SU-DHL-6 (cell line): ENCODE measurements at regions not wholly inside any gene's neighbourhood (a gene's known extent, or its start where the extent isn't known, plus 50 kb on each side); places are given as distances from the start of the nearest gene placed in this dataset.

Experiments used
- H2AFZ ChIP-seq: fragments of 200-600 bp; sonication (generic); 2 replicates; pipeline ENCODE4 v1.6.1; 2014; ENCODE audit warnings: low read depth, mild to moderate bottlenecking, moderate library complexity, mixed read lengths, antibody characterized with exemption, low read length; ENCODE audit not compliant: severe bottlenecking
- H3F3A ChIP-seq: fragments of 200-600 bp; shearing (Covaris generic); 2 replicates; pipeline ENCODE4 v1.6.0; 2016; ENCODE audit warnings: antibody characterized with exemption, mild to moderate bottlenecking; ENCODE audit not compliant: insufficient read depth
- H3K27ac ChIP-seq: fragments of 200-600 bp; sonication (generic); 2 replicates; pipeline ENCODE4 v1.5.1; 2016; ENCODE audit warnings: low read depth, mild to moderate bottlenecking, low read length, moderate library complexity, mixed read lengths
- H3K27me3 ChIP-seq: fragments of 200-600 bp; sonication (generic), shearing (Covaris generic); 2 replicates; pipeline ENCODE4 v1.6.0; 2014; ENCODE audit warnings: mild to moderate bottlenecking, low read length
- H3K36me3 ChIP-seq: fragments of 200-600 bp; sonication (generic); 2 replicates; pipeline ENCODE4 v1.6.1; 2014; ENCODE audit warnings: mild to moderate bottlenecking, low read length, mixed read lengths
- H3K4me2 ChIP-seq: fragments of 300-600, 200-600 bp; shearing (Covaris generic), sonication (generic); 2 replicates; pipeline ENCODE4 v1.6.0; 2014; ENCODE audit warnings: low read length, low read depth, mild to moderate bottlenecking; ENCODE audit not compliant: poor library complexity, severe bottlenecking
- H3K4me3 ChIP-seq: fragments of 200-600 bp; sonication (generic); 2 replicates; pipeline ENCODE4 v1.5.1; 2014; ENCODE audit warnings: antibody characterized with exemption, low read length, mild to moderate bottlenecking, mixed read lengths; ENCODE audit not compliant: insufficient read depth, poor library complexity, severe bottlenecking
- H3K79me2 ChIP-seq: fragments of 200-600 bp; sonication (generic); 2 replicates; pipeline ENCODE4 v1.6.1; 2014; ENCODE audit warnings: mild to moderate bottlenecking, low read length, moderate library complexity; ENCODE audit not compliant: insufficient read depth
- H3K9ac ChIP-seq: fragments of 200-600 bp; sonication (generic); 2 replicates; pipeline ENCODE4 v1.7.0; 2014; ENCODE audit warnings: mild to moderate bottlenecking, low read length
- H3K9me2 ChIP-seq: fragments of 200-600 bp; sonication (generic); replicated peaks from 2 replicates; pipeline ENCODE4 v1.6.1; 2014; ENCODE audit warnings: low read length; ENCODE audit not compliant: insufficient read depth
- H3K9me3 ChIP-seq: fragments of 200-600 bp; sonication (generic); 2 replicates; pipeline ENCODE4 v1.6.1; 2014; ENCODE audit warnings: low read length, mixed read lengths; ENCODE audit not compliant: insufficient read depth
- H4K20me1 ChIP-seq: fragments of 200-600 bp; sonication (generic); 2 replicates; pipeline ENCODE4 v1.6.1; 2014; ENCODE audit warnings: low read depth, mild to moderate bottlenecking, antibody characterized with exemption, low read length, moderate library complexity, mixed read lengths
- CTCF ChIP-seq: fragments of 200-600 bp; sonication (generic); IDR thresholded peaks from one replicate; pipeline ENCODE4 v1.5.1; 2017; ENCODE audit warnings: antibody characterized with exemption, mild to moderate bottlenecking, low read length, moderate library complexity; ENCODE audit not compliant: insufficient read depth, poor library complexity, severe bottlenecking
- EZH2phosphoT487 ChIP-seq: fragments of 200-600 bp; sonication (generic), shearing (Covaris generic); conservative IDR thresholded peaks from 2 replicates; pipeline ENCODE4 v1.6.1; 2018; ENCODE audit warnings: mild to moderate bottlenecking, antibody characterized with exemption, low read length, moderate library complexity, mixed read lengths

- H4K20me1 ChIP-seq: no peaks in the 10 kb centered on the region
- H3K9ac ChIP-seq: no peak overlapping the region
- H3K27me3 ChIP-seq: no peaks in the 10 kb centered on the region
- no peak overlapping the region for H2AFZ ChIP-seq
- no peaks in the 10 kb centered on the region for H3K9me3 ChIP-seq
- H3K27ac ChIP-seq: no peak overlapping the region
- H3F3A ChIP-seq: no peaks in the 10 kb centered on the region
- no peaks in the 10 kb centered on the region for H3K79me2 ChIP-seq
- no peak overlapping the region for H3K4me2 ChIP-seq
- no peak for TF ChIP-seq CTCF
- TF ChIP-seq EZH2phosphoT487: no peak
- H3K4me3 ChIP-seq: no peak overlapping the region
- no peaks in the 10 kb centered on the region for H3K9me2 ChIP-seq
- H3K36me3 ChIP-seq: no peaks in the 10 kb centered on the region
Observed at GRCh38 chr11:100592619-100593260, 94.3 kb upstream of the ARHGAP42 start.

- no peak overlapping the region for H3K27ac ChIP-seq
- H3K9me2 ChIP-seq: no peaks in the 10 kb centered on the region
- no peaks in the 10 kb centered on the region for H4K20me1 ChIP-seq
- no peaks in the 10 kb centered on the region for H3F3A ChIP-seq
- no peak overlapping the region for H2AFZ ChIP-seq
- H3K9me3 ChIP-seq: no peaks in the 10 kb centered on the region
- H3K4me2 ChIP-seq: no peak overlapping the region
- TF ChIP-seq EZH2phosphoT487: no peak
- TF ChIP-seq CTCF: no peak
- no peak overlapping the region for H3K9ac ChIP-seq
- no peaks in the 10 kb centered on the region for H3K79me2 ChIP-seq
- H3K4me3 ChIP-seq: no peak overlapping the region
- no peaks in the 10 kb centered on the region for H3K27me3 ChIP-seq
- no peaks in the 10 kb centered on the region for H3K36me3 ChIP-seq
Observed at GRCh38 chr11:100593291-100593690, 93.8 kb upstream of the ARHGAP42 start.

- Histone ChIP-seq H3K9me3 (no peaks in the 10 kb centered on the region), H3K4me3 (no peak overlapping the region), H2AFZ (no peak overlapping the region), H3K4me2 (no peak overlapping the region), H3K36me3 (no peaks in the 10 kb centered on the region), H3K79me2 (no peaks in the 10 kb centered on the region), H3K27ac (no peak overlapping the region), H3K9me2 (no peaks in the 10 kb centered on the region), H4K20me1 (no peaks in the 10 kb centered on the region), H3K9ac (no peak overlapping the region), H3K27me3 (no peaks in the 10 kb centered on the region), H3F3A (no peaks in the 10 kb centered on the region)
- TF ChIP-seq EZH2phosphoT487 (no peak), CTCF (no peak)
Observed at GRCh38 chr11:100594320-100594719, 92.8 kb upstream of the ARHGAP42 start.
